Skeletal muscle satellite cell (primary cell): ENCODE measurements at regions not wholly inside any gene's neighbourhood (a gene's known extent, or its start where the extent isn't known, plus 50 kb on each side); places are given as distances from the start of the nearest gene placed in this dataset.

Experiments used
- H3K27me3 ChIP-seq: 2 replicates; pipeline ENCODE4 v1.7.0; 2013; ENCODE audit warnings: low read length; ENCODE audit not compliant: control insufficient read depth, insufficient read depth
- H3K36me3 ChIP-seq: 2 replicates; pipeline ENCODE4 v1.7.0; 2013; ENCODE audit warnings: mild to moderate bottlenecking, control low read depth, low read length; ENCODE audit not compliant: insufficient read depth
- H3K4me1 ChIP-seq: 2 replicates; pipeline ENCODE4 v1.7.0; 2013; ENCODE audit warnings: low read length; ENCODE audit not compliant: control insufficient read depth, insufficient read depth
- H3K4me2 ChIP-seq: 2 replicates; pipeline ENCODE4 v1.7.0; 2013; ENCODE audit warnings: mild to moderate bottlenecking, low read length
- H3K4me3 ChIP-seq: 2 replicates; pipeline ENCODE4 v1.7.0; 2013; ENCODE audit warnings: low read length
- H3K9ac ChIP-seq: 2 replicates; pipeline ENCODE4 v1.7.0; 2013; ENCODE audit warnings: mild to moderate bottlenecking, low read depth, low read length, moderate library complexity
- H3K9me3 ChIP-seq: replicated peaks from 2 replicates; pipeline ENCODE4 v1.7.0; 2013; ENCODE audit warnings: mild to moderate bottlenecking, control low read depth, low read length

DNA sequence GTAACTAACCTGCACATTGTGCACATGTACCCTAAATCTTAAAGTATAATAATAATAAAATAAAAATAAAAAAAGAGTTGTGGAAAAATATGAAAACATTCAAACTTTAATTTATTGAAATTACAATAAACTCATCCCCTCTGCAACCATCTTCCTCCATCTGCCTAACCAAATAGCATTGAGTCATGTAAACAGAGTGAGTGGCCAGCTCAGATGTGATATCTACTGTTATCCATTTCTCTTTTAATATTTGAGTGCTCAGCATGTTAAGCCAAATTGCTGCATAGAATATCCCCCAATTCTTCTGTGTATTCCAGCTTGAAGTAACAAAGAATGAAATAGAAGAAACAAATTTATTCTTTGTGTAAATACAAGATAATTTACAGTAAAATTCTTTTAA lies 124.4 kb upstream of the HMHB1 start:
- no peaks in the 10 kb centered on the region for H3K27me3 ChIP-seq
- H3K9me3 ChIP-seq = no peaks in the 10 kb centered on the region
- H3K4me3 ChIP-seq = no peak overlapping the region
- H3K4me2 ChIP-seq = no peak overlapping the region
- H3K4me1 ChIP-seq = no peaks in the 10 kb centered on the region
- no peaks in the 10 kb centered on the region for H3K36me3 ChIP-seq
- no peak overlapping the region for H3K9ac ChIP-seq

GRCh38 chr5:143685246-143685815 lies 126.6 kb upstream of the HMHB1 start:
- H3K4me2 ChIP-seq = no peak overlapping the region
- no peak overlapping the region for H3K9ac ChIP-seq
- H3K4me3 ChIP-seq = no peak overlapping the region
- H3K9me3 ChIP-seq = no peaks in the 10 kb centered on the region
- H3K36me3 ChIP-seq = no peaks in the 10 kb centered on the region
- H3K27me3 ChIP-seq = no peaks in the 10 kb centered on the region
- H3K4me1 ChIP-seq = peaks cover 6% of the 10 kb centered on the region

DNA sequence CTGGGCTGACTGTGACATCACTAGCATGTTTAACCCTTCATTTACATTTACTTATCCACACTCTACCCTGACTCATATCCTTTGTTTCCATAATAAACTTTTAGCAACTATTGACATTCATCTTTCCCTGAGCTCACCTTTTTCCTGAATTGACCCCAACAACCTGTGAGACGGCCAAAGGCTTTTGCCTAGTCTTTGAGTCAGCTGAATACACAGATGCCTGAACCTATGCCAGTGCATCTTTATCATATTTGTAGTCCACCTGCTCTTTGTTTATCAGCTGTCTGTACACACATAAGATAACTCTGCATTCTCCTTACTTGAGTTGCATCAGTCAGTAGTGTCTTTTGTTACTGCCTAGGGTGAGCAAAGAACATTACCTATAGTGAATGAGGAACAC lies 128.5 kb upstream of the HMHB1 start:
- Histone ChIP-seq H3K9ac (no peak overlapping the region), H3K27me3 (no peaks in the 10 kb centered on the region), H3K4me1 (peaks cover 12% of the 10 kb centered on the region), H3K9me3 (no peaks in the 10 kb centered on the region), H3K36me3 (no peaks in the 10 kb centered on the region), H3K4me2 (no peak overlapping the region), H3K4me3 (no peak overlapping the region)

DNA sequence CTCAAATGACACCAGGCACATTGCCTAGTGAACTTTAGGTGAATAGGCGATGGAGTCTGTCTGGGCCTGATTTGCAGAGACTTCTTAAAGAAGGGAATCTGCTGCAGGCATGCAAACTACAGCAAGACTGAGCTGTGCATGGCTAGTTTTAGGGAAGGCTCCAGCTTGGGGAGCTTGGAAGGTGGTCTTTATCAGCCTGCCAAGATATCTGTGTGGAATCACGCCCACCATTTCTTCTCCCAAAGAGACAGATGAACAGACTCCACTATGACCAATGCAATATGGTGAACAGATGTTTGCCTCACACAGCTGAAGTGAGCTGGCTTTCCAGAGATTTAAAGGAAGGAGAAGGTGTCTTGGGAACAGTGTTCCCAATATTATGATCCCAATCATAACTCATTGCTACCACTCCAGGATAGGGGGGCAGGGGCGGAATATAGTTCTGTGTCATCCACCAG lies 129.0 kb upstream of the HMHB1 start:
- Histone ChIP-seq H3K4me1 (peaks cover 12% of the 10 kb centered on the region), H3K9ac (no peak overlapping the region), H3K27me3 (no peaks in the 10 kb centered on the region), H3K36me3 (no peaks in the 10 kb centered on the region), H3K4me3 (no peak overlapping the region), H3K4me2 (no peak overlapping the region), H3K9me3 (no peaks in the 10 kb centered on the region)

DNA sequence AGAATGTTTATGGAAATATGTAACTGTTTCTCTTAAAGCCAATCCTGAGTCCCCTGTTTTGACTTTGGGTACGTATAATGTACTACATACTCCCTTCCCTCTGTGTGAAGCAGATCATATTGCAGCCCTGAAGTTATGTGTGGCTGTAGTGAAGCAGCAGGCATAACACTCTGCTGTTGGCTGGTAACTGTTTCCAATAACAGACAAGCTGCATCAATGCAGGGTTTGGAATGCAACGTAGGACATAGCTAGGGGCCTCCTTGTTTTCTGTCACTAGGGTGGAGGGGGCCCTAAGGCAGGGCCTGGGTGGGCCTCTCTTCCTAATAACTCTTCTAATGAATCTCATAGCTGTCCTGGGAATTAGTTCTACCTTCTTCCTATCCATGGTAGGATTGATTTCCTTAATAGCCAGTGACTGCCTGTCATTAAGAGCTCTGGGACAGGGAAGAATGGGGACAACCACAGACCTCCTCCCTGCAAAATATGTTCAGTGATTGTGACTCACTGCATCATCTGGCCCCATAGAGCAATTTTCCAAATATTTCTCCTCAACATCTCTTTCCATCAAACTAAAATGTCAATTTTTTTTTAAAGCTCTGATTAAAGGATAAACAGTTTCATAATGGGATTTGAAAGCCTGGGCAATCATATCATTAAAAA lies 129.6 kb upstream of the HMHB1 start:
- peaks cover 12% of the 10 kb centered on the region for H3K4me1 ChIP-seq
- H3K9ac ChIP-seq = no peak overlapping the region
- no peaks in the 10 kb centered on the region for H3K9me3 ChIP-seq
- H3K4me3 ChIP-seq = no peak overlapping the region
- H3K4me2 ChIP-seq = no peak overlapping the region
- no peaks in the 10 kb centered on the region for H3K36me3 ChIP-seq
- no peaks in the 10 kb centered on the region for H3K27me3 ChIP-seq

- no peaks in the 10 kb centered on the region for H3K36me3 ChIP-seq
- no peak overlapping the region for H3K4me3 ChIP-seq
- no peaks in the 10 kb centered on the region for H3K9me3 ChIP-seq
- H3K9ac ChIP-seq = no peak overlapping the region
- peaks cover 12% of the 10 kb centered on the region for H3K4me1 ChIP-seq
- no peak overlapping the region for H3K4me2 ChIP-seq
- H3K27me3 ChIP-seq = no peaks in the 10 kb centered on the region
These were observed 131.2 kb upstream of the HMHB1 start for GRCh38 chr5:143680672-143681259.

GRCh38 chr5:143679777-143680176 lies 132.2 kb upstream of the HMHB1 start:
- no peaks in the 10 kb centered on the region for H3K36me3 ChIP-seq
- no peaks in the 10 kb centered on the region for H3K9me3 ChIP-seq
- no peak overlapping the region for H3K4me3 ChIP-seq
- no peak overlapping the region for H3K4me2 ChIP-seq
- H3K27me3 ChIP-seq = no peaks in the 10 kb centered on the region
- peaks cover 12% of the 10 kb centered on the region for H3K4me1 ChIP-seq
- H3K9ac ChIP-seq = no peak overlapping the region

DNA sequence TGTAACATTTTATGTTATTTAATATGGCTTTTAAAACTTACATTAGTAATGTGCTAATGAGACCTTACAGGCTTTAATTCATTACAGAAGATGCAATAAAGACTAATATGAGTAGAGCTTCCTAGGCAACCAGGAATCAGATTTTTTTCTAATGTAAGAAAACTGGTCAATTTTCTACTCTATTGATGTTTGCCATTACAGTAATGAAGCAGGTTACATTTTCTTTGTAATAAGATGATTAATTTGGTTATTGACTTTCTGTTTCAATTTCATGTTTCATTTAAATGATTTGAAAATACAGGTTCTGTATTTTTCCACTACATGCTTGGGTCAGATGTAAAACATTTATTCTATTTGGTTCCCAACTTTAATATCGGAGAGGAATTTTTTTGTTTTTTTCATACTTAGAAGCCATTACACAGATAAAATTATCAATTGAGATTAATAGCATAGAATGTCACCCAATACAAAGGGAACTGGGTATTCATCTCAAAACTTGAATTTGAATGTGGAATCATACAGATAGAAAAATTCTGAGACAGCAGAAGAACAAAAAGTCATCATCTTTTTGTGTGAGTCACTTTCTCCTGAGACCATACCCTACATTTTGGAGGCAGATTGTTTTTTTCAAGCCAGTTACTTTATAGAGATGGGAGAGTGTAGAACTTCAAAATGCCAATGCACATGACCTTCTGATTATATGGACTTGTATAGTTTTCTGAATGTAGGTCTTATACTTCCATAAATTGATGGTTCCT lies 133.6 kb upstream of the HMHB1 start:
- Histone ChIP-seq H3K9ac (no peak overlapping the region), H3K36me3 (no peaks in the 10 kb centered on the region), H3K27me3 (no peaks in the 10 kb centered on the region), H3K4me1 (peaks cover 24% of the 10 kb centered on the region), H3K4me2 (no peak overlapping the region), H3K4me3 (no peak overlapping the region), H3K9me3 (no peaks in the 10 kb centered on the region)

- no peaks in the 10 kb centered on the region for H3K9me3 ChIP-seq
- H3K9ac ChIP-seq = no peak overlapping the region
- no peak overlapping the region for H3K4me3 ChIP-seq
- H3K27me3 ChIP-seq = no peaks in the 10 kb centered on the region
- peaks cover 24% of the 10 kb centered on the region for H3K4me1 ChIP-seq
- no peaks in the 10 kb centered on the region for H3K36me3 ChIP-seq
- H3K4me2 ChIP-seq = no peak overlapping the region
These were observed 134.6 kb upstream of the HMHB1 start for GRCh38 chr5:143677403-143677802.

DNA sequence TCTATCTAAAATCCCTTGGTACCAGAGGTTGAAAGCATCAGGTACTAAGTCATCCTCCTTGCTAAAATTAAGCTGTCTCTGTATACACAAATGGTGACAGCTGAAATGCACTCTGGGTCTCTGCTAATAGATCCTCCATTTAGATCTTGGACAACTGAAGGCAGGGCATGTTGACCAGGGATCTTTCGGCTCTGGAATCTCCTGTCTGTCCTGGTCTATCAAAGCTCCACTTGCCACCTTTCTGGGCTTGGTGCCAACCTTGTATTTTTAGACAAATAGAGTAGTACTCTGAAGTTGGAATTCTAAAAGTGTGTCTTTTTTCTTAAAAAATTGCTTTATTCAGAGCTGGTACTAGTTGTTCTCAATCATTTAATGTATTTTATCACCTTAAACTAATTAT lies 135.2 kb upstream of the HMHB1 start:
- Histone ChIP-seq H3K4me3 (no peak overlapping the region), H3K9me3 (no peaks in the 10 kb centered on the region), H3K36me3 (no peaks in the 10 kb centered on the region), H3K4me2 (no peak overlapping the region), H3K27me3 (no peaks in the 10 kb centered on the region), H3K9ac (no peak overlapping the region), H3K4me1 (peaks cover 24% of the 10 kb centered on the region)

DNA sequence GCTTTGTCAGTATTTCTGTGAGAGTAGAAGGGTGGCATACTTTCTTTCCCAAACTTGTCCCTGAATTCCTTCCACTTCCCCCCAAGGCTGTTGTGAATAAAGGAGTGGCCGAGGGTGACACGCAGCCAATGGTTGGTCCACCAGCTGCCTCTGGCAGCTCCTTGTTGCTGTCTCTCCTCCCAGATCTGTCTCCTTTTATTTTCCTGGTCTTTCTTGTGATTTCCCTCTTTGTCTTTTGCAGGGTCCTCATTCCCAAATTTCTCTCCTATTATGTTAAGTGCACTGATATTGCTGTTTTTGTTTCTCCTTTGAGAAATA lies 137.5 kb upstream of the HMHB1 start:
- no peaks in the 10 kb centered on the region for H3K36me3 ChIP-seq
- H3K9me3 ChIP-seq = no peaks in the 10 kb centered on the region
- no peak overlapping the region for H3K4me3 ChIP-seq
- H3K4me2 ChIP-seq = peak overlapping the region; percentile 37
- no peaks in the 10 kb centered on the region for H3K27me3 ChIP-seq
- peaks cover 12% of the 10 kb centered on the region for H3K4me1 ChIP-seq
- H3K9ac ChIP-seq = no peak overlapping the region
